GM12878 (cell line): ENCODE measurements at regions not wholly inside any gene's neighbourhood (a gene's known extent, or its start where the extent isn't known, plus 50 kb on each side); places are given as distances from the start of the nearest gene placed in this dataset.

Experiments
- ATF2 ChIP-seq: IDR thresholded peaks from 2 replicates; pipeline ENCODE4 v1.6.1; 2012; ENCODE audit warnings: low read length, inconsistent platforms
- JUNB ChIP-seq: IDR thresholded peaks from 2 replicates; pipeline ENCODE4 v1.6.1; 2016; ENCODE audit warnings: antibody characterized with exemption, mild to moderate bottlenecking
- RBBP5 ChIP-seq: fragments of 200-600 bp; sonication (generic); conservative IDR thresholded peaks from 2 replicates; pipeline ENCODE4 v1.6.1; 2016

GRCh38 chr13:78401873-78402707 is 201.3 kb downstream of the POU4F1 start:
- TF ChIP-seq RBBP5 (no peak), ATF2 (no peak), JUNB (no peak)
